Rectal smooth muscle tissue (tissue), 1 donor: ENCODE measurements at regions not wholly inside any gene's neighbourhood (a gene's known extent, or its start where the extent isn't known, plus 50 kb on each side); places are given as distances from the start of the nearest gene placed in this dataset.
"Not testable (repeated sequence)": the region's sequence is repeated elsewhere in the genome, so short reads cannot be mapped to it uniquely, and the experiment has no call there.

Experiments used
- H3K27ac ChIP-seq: one replicate; pipeline ENCODE4 v1.7.0; 2013; ENCODE audit warnings: low read depth, low read length, inconsistent platforms
- H3K27me3 ChIP-seq: one replicate; pipeline ENCODE4 v1.7.0; 2013; ENCODE audit warnings: low read length; ENCODE audit not compliant: control insufficient read depth, insufficient read depth
- H3K36me3 ChIP-seq: one replicate; pipeline ENCODE4 v1.7.0; 2013; ENCODE audit warnings: low read length; ENCODE audit not compliant: control insufficient read depth, insufficient read depth
- H3K4me1 ChIP-seq: one replicate; pipeline ENCODE4 v1.7.0; 2013; ENCODE audit warnings: low read length; ENCODE audit not compliant: control insufficient read depth, insufficient read depth
- H3K4me3 ChIP-seq: one replicate; pipeline ENCODE4 v1.7.0; 2013; ENCODE audit warnings: low read length
- H3K9ac ChIP-seq: one replicate; pipeline ENCODE4 v1.7.0; 2013; ENCODE audit warnings: low read length

GRCh38 chr4:173718504-173718903, 188.5 kb upstream of the HAND2 start:
- H3K27me3 ChIP-seq, H3K4me1 ChIP-seq, H3K9ac ChIP-seq, H3K27ac ChIP-seq, H3K36me3 ChIP-seq, H3K4me3 ChIP-seq: not testable (repeated sequence)

GRCh38 chr4:173717581-173717980, 187.6 kb upstream of the HAND2 start:
- no peaks in the 10 kb centered on the region for H3K36me3 ChIP-seq
- H3K9ac ChIP-seq: no peak overlapping the region
- no peak overlapping the region for H3K27ac ChIP-seq
- no peak overlapping the region for H3K4me3 ChIP-seq
- no peaks in the 10 kb centered on the region for H3K4me1 ChIP-seq
- H3K27me3 ChIP-seq: no peaks in the 10 kb centered on the region

- Histone ChIP-seq H3K27me3 (no peaks in the 10 kb centered on the region), H3K36me3 (no peaks in the 10 kb centered on the region), H3K9ac (no peak overlapping the region), H3K4me1 (no peaks in the 10 kb centered on the region), H3K4me3 (no peak overlapping the region), H3K27ac (no peak overlapping the region)
These were observed 184.4 kb upstream of the HAND2 start for GRCh38 chr4:173714456-173714855.

- Histone ChIP-seq H3K27ac (no peak overlapping the region), H3K36me3 (no peaks in the 10 kb centered on the region), H3K4me1 (no peaks in the 10 kb centered on the region), H3K9ac (no peak overlapping the region), H3K4me3 (no peak overlapping the region), H3K27me3 (no peaks in the 10 kb centered on the region)
These were observed 183.0 kb upstream of the HAND2 start for GRCh38 chr4:173713026-173713425.

GRCh38 chr4:173707658-173708419, 177.8 kb upstream of the HAND2 start:
- Histone ChIP-seq H3K27ac (no peak overlapping the region), H3K9ac (no peak overlapping the region), H3K4me3 (no peak overlapping the region), H3K4me1 (no peaks in the 10 kb centered on the region), H3K36me3 (no peaks in the 10 kb centered on the region), H3K27me3 (no peaks in the 10 kb centered on the region)

- Histone ChIP-seq H3K4me3 (no peak overlapping the region), H3K4me1 (no peaks in the 10 kb centered on the region), H3K36me3 (no peaks in the 10 kb centered on the region), H3K27me3 (no peaks in the 10 kb centered on the region), H3K9ac (no peak overlapping the region), H3K27ac (no peak overlapping the region)
These were observed 174.2 kb upstream of the HAND2 start for GRCh38 chr4:173704201-173704600.

GRCh38 chr4:173703021-173703420, 173.0 kb upstream of the HAND2 start:
- Histone ChIP-seq H3K9ac (no peak overlapping the region), H3K36me3 (no peaks in the 10 kb centered on the region), H3K27me3 (no peaks in the 10 kb centered on the region), H3K4me1 (no peaks in the 10 kb centered on the region), H3K27ac (no peak overlapping the region), H3K4me3 (no peak overlapping the region)

- no peaks in the 10 kb centered on the region for H3K4me1 ChIP-seq
- H3K27me3 ChIP-seq: no peaks in the 10 kb centered on the region
- no peak overlapping the region for H3K9ac ChIP-seq
- no peaks in the 10 kb centered on the region for H3K36me3 ChIP-seq
- no peak overlapping the region for H3K27ac ChIP-seq
- no peak overlapping the region for H3K4me3 ChIP-seq
These were observed 170.6 kb upstream of the HAND2 start for GRCh38 chr4:173700650-173701049.

- Histone ChIP-seq H3K4me3 (no peak overlapping the region), H3K9ac (no peak overlapping the region), H3K36me3 (no peaks in the 10 kb centered on the region), H3K27me3 (no peaks in the 10 kb centered on the region), H3K27ac (no peak overlapping the region), H3K4me1 (no peaks in the 10 kb centered on the region)
These were observed 169.9 kb upstream of the HAND2 start for GRCh38 chr4:173699841-173700475.

- H3K36me3 ChIP-seq: no peaks in the 10 kb centered on the region
- no peaks in the 10 kb centered on the region for H3K27me3 ChIP-seq
- no peak overlapping the region for H3K9ac ChIP-seq
- no peaks in the 10 kb centered on the region for H3K4me1 ChIP-seq
- H3K4me3 ChIP-seq: no peak overlapping the region
- H3K27ac ChIP-seq: no peak overlapping the region
These were observed 168.7 kb upstream of the HAND2 start for GRCh38 chr4:173698557-173699262.

GRCh38 chr4:173697840-173698239, 167.8 kb upstream of the HAND2 start:
- Histone ChIP-seq H3K4me1 (no peaks in the 10 kb centered on the region), H3K4me3 (no peak overlapping the region), H3K27ac (no peak overlapping the region), H3K9ac (no peak overlapping the region), H3K27me3 (no peaks in the 10 kb centered on the region), H3K36me3 (no peaks in the 10 kb centered on the region)

GRCh38 chr4:173696551-173696950, 166.5 kb upstream of the HAND2 start:
- Histone ChIP-seq H3K27me3 (no peaks in the 10 kb centered on the region), H3K27ac (no peak overlapping the region), H3K4me1 (no peaks in the 10 kb centered on the region), H3K4me3 (no peak overlapping the region), H3K9ac (no peak overlapping the region), H3K36me3 (no peaks in the 10 kb centered on the region)
